Omental fat pad (tissue), 3 donors: ENCODE measurements at regions not wholly inside any gene's neighbourhood (a gene's known extent, or its start where the extent isn't known, plus 50 kb on each side); places are given as distances from the start of the nearest gene placed in this dataset.

Experiments
- ATAC-seq: fragments of 150-250 bp; one replicate; pipeline ENCODE4 v1.9.1; 2016; ENCODE audit warnings: mild to moderate bottlenecking, moderate library complexity; ENCODE audit not compliant: low FRiP score
- DNase-seq: peaks from one replicate; pipeline ENCODE4 v3.0.0-alpha.2; 2019; ENCODE audit warnings: low spot score
- CTCF ChIP-seq, 3 donors: fragments of 450-650 bp; IDR thresholded peaks; one replicate each; pipeline ENCODE4 v1.5.1; 2016 to 2017; ENCODE audit warnings: antibody characterized with exemption in 3 of 3, mild to moderate bottlenecking in 3 of 3, moderate library complexity in 2 of 3

- no peak for TF ChIP-seq CTCF (IDR thresholded peaks at IDR 0.05)
- no peak for ATAC-seq
- no peak for DNase-seq
These were observed 104.9 kb upstream of the PTPN3 start for GRCh38 chr9:109602987-109603386.

GRCh38 chr9:109604131-109604530, 106.0 kb upstream of the PTPN3 start:
- ATAC-seq (no peak), DNase-seq (no peak)
- TF ChIP-seq CTCF (IDR thresholded peaks at IDR 0.05), result no peak

- DNase-seq (no peak), ATAC-seq (no peak)
- no peak for TF ChIP-seq CTCF (IDR thresholded peaks at IDR 0.05)
These were observed 106.7 kb upstream of the PTPN3 start for GRCh38 chr9:109604781-109605180.

- no peak for TF ChIP-seq CTCF (IDR thresholded peaks at IDR 0.05)
- no peak for ATAC-seq
- DNase-seq, result no peak
These were observed 111.0 kb upstream of the PTPN3 start for GRCh38 chr9:109609060-109609459.

GRCh38 chr9:109616571-109617120, 118.5 kb upstream of the PTPN3 start:
- no peak for DNase-seq
- TF ChIP-seq CTCF (IDR thresholded peaks at IDR 0.05), result no peak
- ATAC-seq, result no peak

GRCh38 chr9:109619310-109619709, 121.2 kb upstream of the PTPN3 start:
- DNase-seq (no peak), ATAC-seq (no peak)
- TF ChIP-seq CTCF (IDR thresholded peaks at IDR 0.05), result no peak

- ATAC-seq (no peak), DNase-seq (no peak)
- TF ChIP-seq CTCF (IDR thresholded peaks at IDR 0.05), result no peak
These were observed 126.0 kb upstream of the PTPN3 start for GRCh38 chr9:109624143-109624542.
